HL-60 (cell line): ENCODE measurements at regions not wholly inside any gene's neighbourhood (a gene's known extent, or its start where the extent isn't known, plus 50 kb on each side); places are given as distances from the start of the nearest gene placed in this dataset.

ENCODE experiments used
- DNase-seq, 2 experiments: peaks; one replicate each; pipeline ENCODE4 v3.0.0-alpha.2; 2010 to 2020; ENCODE audit warnings: low read depth in 1 of 2, low spot score in 1 of 2
- H3K27ac ChIP-seq: fragments of 250-450 bp; sonication (Bioruptor Pico); replicated peaks from 2 replicates; pipeline ENCODE4 v1.5.1; 2020; ENCODE audit warnings: mild to moderate bottlenecking, moderate library complexity
- H3K27me3 ChIP-seq: fragments of 250-450 bp; sonication (Bioruptor Pico); 2 replicates; pipeline ENCODE4 v1.5.1; 2021; ENCODE audit warnings: mild to moderate bottlenecking, moderate library complexity; ENCODE audit not compliant: insufficient read depth, poor library complexity, severe bottlenecking
- H3K4me3 ChIP-seq: replicated peaks from 2 replicates; pipeline ENCODE4 v1.5.1; 2011; ENCODE audit warnings: mild to moderate bottlenecking, control low read depth, low read length; ENCODE audit not compliant: insufficient read depth
- GABPA ChIP-seq: IDR thresholded peaks from 2 replicates; pipeline ENCODE4 v1.6.1; 2012; ENCODE audit warnings: low read depth
- POLR2AphosphoS5 ChIP-seq: IDR thresholded peaks from 2 replicates; pipeline ENCODE4 v1.6.1; 2012; ENCODE audit warnings: low read depth
- SPI1 ChIP-seq: IDR thresholded peaks from 2 replicates; pipeline ENCODE4 v1.6.1; 2012; ENCODE audit warnings: low read depth, mild to moderate bottlenecking, borderline replicate concordance
- TF ChIP-seq, protein P1 (sequence below): IDR thresholded peaks from 2 replicates; pipeline ENCODE4 v1.6.1; 2012; ENCODE audit warnings: low read depth; ENCODE audit not compliant: insufficient replicate concordance
- TF ChIP-seq, protein P2 (sequence below): IDR thresholded peaks from one replicate; pipeline ENCODE4 v1.5.1; 2011; ENCODE audit warnings: low read length, control low read depth, inconsistent platforms; ENCODE audit not compliant: insufficient read depth

DNA sequence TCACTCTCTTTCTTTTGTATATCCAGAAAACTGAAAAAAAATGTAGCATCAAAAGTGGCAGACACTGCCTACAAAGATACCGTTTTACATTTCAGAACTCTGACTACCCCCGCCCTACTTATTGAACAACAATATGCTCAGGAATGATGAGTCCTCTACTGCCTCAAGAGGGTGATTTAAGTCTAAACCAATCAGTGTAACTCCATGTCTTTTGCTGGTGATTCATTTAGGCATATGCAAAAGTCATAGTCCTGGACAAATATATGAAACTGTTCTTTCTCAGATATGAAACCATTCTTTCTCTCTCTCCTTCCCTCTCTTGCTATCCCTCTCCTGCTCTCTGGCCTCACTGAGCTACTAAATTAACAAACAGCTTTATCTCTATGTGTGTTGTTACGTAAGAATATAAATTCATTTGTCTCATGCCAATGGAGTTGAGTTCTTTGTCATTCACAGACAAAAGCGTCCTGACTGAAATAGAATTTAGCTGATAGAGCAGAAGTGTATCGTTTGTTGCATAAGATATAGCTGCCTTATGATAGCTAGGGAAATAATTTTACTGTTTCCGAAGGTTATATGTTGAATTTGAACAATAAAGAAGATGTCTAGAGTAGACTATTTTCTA is 133.7 kb upstream of the OSTN start:
- H3K27ac ChIP-seq, result no peak overlapping the region
- DNase-seq, result no peak
- H3K4me3 ChIP-seq, result no peak overlapping the region
- peaks cover 2% of the 10 kb centered on the region for H3K27me3 ChIP-seq
- TF ChIP-seq SPI1 (no peak), POLR2AphosphoS5 (no peak), GABPA (no peak)
- TF ChIP-seq, protein P1, sequence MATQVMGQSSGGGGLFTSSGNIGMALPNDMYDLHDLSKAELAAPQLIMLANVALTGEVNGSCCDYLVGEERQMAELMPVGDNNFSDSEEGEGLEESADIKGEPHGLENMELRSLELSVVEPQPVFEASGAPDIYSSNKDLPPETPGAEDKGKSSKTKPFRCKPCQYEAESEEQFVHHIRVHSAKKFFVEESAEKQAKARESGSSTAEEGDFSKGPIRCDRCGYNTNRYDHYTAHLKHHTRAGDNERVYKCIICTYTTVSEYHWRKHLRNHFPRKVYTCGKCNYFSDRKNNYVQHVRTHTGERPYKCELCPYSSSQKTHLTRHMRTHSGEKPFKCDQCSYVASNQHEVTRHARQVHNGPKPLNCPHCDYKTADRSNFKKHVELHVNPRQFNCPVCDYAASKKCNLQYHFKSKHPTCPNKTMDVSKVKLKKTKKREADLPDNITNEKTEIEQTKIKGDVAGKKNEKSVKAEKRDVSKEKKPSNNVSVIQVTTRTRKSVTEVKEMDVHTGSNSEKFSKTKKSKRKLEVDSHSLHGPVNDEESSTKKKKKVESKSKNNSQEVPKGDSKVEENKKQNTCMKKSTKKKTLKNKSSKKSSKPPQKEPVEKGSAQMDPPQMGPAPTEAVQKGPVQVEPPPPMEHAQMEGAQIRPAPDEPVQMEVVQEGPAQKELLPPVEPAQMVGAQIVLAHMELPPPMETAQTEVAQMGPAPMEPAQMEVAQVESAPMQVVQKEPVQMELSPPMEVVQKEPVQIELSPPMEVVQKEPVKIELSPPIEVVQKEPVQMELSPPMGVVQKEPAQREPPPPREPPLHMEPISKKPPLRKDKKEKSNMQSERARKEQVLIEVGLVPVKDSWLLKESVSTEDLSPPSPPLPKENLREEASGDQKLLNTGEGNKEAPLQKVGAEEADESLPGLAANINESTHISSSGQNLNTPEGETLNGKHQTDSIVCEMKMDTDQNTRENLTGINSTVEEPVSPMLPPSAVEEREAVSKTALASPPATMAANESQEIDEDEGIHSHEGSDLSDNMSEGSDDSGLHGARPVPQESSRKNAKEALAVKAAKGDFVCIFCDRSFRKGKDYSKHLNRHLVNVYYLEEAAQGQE, result no peak
- TF ChIP-seq, protein P2, sequence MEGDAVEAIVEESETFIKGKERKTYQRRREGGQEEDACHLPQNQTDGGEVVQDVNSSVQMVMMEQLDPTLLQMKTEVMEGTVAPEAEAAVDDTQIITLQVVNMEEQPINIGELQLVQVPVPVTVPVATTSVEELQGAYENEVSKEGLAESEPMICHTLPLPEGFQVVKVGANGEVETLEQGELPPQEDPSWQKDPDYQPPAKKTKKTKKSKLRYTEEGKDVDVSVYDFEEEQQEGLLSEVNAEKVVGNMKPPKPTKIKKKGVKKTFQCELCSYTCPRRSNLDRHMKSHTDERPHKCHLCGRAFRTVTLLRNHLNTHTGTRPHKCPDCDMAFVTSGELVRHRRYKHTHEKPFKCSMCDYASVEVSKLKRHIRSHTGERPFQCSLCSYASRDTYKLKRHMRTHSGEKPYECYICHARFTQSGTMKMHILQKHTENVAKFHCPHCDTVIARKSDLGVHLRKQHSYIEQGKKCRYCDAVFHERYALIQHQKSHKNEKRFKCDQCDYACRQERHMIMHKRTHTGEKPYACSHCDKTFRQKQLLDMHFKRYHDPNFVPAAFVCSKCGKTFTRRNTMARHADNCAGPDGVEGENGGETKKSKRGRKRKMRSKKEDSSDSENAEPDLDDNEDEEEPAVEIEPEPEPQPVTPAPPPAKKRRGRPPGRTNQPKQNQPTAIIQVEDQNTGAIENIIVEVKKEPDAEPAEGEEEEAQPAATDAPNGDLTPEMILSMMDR, result no peak

DNA sequence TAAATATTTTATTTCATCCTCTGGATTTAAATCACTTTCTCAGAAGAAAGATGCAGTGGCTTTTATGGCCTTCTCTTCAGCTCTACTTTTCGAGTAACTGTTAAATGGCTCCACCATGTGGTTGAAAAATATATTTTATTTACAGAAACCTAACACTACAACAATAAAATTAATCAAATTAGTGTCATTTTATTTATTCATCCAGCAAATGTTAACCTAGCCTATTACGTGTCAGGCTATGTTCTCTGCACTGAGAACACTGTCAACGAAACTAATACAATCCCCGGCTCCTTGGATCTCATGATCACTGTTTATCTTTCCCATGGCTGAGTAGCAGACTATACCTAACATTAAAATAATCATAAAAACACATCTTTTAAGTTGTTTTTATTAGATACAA is 148.0 kb upstream of the OSTN start:
- H3K4me3 ChIP-seq, result no peak overlapping the region
- H3K27me3 ChIP-seq, result peaks cover 2% of the 10 kb centered on the region
- DNase-seq, result no peak
- TF ChIP-seq, protein P1, result no peak
- TF ChIP-seq SPI1, result no peak
- no peak for TF ChIP-seq GABPA
- no peak overlapping the region for H3K27ac ChIP-seq

DNA sequence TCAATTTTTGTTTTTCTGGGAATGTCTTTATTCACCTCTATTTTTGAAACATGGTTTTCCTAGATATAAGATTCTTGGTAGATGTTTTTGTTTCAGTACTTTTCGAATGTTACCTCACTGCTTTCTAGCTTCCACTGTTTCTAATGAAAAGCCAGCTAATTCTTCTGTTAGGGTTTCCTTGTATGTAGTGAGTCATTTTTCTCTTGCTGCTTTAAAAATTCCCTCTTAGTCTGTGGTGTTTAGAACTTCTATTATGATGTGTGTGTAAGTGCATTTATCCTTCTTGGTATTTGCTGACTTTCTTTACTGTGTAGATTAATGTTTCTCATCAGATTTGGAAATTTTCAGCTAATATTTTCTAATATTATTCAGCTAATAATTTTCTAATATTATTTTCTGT is 151.1 kb upstream of the OSTN start:
- no peak overlapping the region for H3K27ac ChIP-seq
- no peak for DNase-seq
- TF ChIP-seq, protein P2, result no peak
- TF ChIP-seq SPI1 (no peak), POLR2AphosphoS5 (no peak), GABPA (no peak)
- TF ChIP-seq, protein P1, result no peak
- H3K27me3 ChIP-seq, result peaks cover 2% of the 10 kb centered on the region
- H3K4me3 ChIP-seq, result no peak overlapping the region
